Lung (tissue), 11 donors: ENCODE measurements at regions not wholly inside any gene's neighbourhood (a gene's known extent, or its start where the extent isn't known, plus 50 kb on each side); places are given as distances from the start of the nearest gene placed in this dataset.
"Not testable (repeated sequence)": the region's sequence is repeated elsewhere in the genome, so short reads cannot be mapped to it uniquely, and the experiment has no call there.

Experiments used
- ATAC-seq: fragments of 200-7000 bp; cut with Tn5 transposase; one replicate; pipeline ENCODE4 v1.9.1; 2020; ENCODE audit warnings: moderate number of reproducible peaks; ENCODE audit not compliant: insufficient read depth, low FRiP score
- DNase-seq, 3 donors: peaks; one replicate each; pipeline ENCODE4 v3.0.0-alpha.2; 2013 to 2017
- H3K27ac ChIP-seq, 2 donors: one replicate each; pipeline ENCODE4 v1.5.1; 2013; ENCODE audit warnings: mild to moderate bottlenecking in 2 of 2, moderate library complexity in 2 of 2, control low read depth in 1 of 2, inconsistent platforms in 1 of 2, low read depth in 1 of 2, low read length in 1 of 2
- H3K27me3 ChIP-seq, 3 donors: one replicate each; pipeline ENCODE4 v1.5.1; 2013; ENCODE audit warnings: low read length in 2 of 3; ENCODE audit not compliant: control insufficient read depth in 3 of 3, insufficient read depth in 3 of 3
- H3K36me3 ChIP-seq, 4 donors: one replicate each; pipeline ENCODE4 v1.5.1; 2013; ENCODE audit warnings: low read length in 4 of 4, mild to moderate bottlenecking in 1 of 4, moderate library complexity in 1 of 4; ENCODE audit not compliant: control insufficient read depth in 4 of 4, insufficient read depth in 4 of 4
- H3K4me1 ChIP-seq, 5 donors: one replicate each; pipeline ENCODE4 v1.5.1; 2013; ENCODE audit warnings: low read length in 5 of 5, mild to moderate bottlenecking in 2 of 5, moderate library complexity in 1 of 5; ENCODE audit not compliant: control insufficient read depth in 5 of 5, insufficient read depth in 5 of 5
- H3K4me3 ChIP-seq: one replicate; pipeline ENCODE4 v1.5.1; 2013; ENCODE audit warnings: mild to moderate bottlenecking, control low read depth, moderate library complexity
- H3K9ac ChIP-seq, 2 donors: one replicate each; pipeline ENCODE4 v1.5.1; 2013; ENCODE audit warnings: low read length in 2 of 2, control low read depth in 1 of 2; ENCODE audit not compliant: insufficient read depth in 1 of 2
- H3K9me3 ChIP-seq, 4 donors: one replicate each; pipeline ENCODE4 v1.5.1; 2013; ENCODE audit warnings: low read length in 3 of 4, mild to moderate bottlenecking in 1 of 4, moderate library complexity in 1 of 4; ENCODE audit not compliant: control insufficient read depth in 4 of 4, insufficient read depth in 3 of 4
- WGBS, 2 donors: extraction: QIAGEN DNeasy Blood & Tissue Kit; methylation state at CpG; one replicate each; pipeline ENCODE4 v1.1.7; 2013; 5-methylcytosine and 5-hydroxymethylcytosine counted together
- TF ChIP-seq, protein P1 (sequence below): IDR thresholded peaks from 2 replicates; pipeline ENCODE4 v1.5.1; 2012; ENCODE audit warnings: mild to moderate bottlenecking; ENCODE audit errors: control extremely low read depth, extremely low read depth
- donor health status: control.
- donor health status: control.
- donor health status: Bipolar disorder and iron deficiency.
- donor health status: healthy.
- donor health status: DM: yes; HTN: yes; CAD: no.

DNA sequence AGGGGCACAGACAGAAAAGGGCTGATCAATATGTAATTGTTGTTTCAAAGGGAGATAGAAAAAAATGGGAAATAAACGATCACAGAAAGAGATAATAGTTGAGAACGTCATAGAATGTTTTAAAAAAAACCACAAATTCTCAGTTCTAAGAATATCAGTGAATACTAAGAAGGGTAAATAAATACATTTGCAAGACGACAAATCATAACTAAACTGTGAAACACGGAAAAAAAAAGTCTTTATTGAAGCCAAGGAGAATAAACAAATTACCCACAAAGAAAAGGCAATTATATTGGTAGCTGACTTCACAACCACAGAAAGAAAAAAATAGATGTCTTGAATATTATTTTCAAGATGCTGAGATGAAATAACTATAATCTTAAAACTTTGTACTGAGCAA lies 305.2 kb upstream of the STEAP1 start:
- H3K27me3 ChIP-seq = no peaks in the 10 kb centered on the region
- TF ChIP-seq, protein P1, sequence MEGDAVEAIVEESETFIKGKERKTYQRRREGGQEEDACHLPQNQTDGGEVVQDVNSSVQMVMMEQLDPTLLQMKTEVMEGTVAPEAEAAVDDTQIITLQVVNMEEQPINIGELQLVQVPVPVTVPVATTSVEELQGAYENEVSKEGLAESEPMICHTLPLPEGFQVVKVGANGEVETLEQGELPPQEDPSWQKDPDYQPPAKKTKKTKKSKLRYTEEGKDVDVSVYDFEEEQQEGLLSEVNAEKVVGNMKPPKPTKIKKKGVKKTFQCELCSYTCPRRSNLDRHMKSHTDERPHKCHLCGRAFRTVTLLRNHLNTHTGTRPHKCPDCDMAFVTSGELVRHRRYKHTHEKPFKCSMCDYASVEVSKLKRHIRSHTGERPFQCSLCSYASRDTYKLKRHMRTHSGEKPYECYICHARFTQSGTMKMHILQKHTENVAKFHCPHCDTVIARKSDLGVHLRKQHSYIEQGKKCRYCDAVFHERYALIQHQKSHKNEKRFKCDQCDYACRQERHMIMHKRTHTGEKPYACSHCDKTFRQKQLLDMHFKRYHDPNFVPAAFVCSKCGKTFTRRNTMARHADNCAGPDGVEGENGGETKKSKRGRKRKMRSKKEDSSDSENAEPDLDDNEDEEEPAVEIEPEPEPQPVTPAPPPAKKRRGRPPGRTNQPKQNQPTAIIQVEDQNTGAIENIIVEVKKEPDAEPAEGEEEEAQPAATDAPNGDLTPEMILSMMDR = no peak
- no peak overlapping the region for H3K9ac ChIP-seq
- no peak overlapping the region for H3K4me3 ChIP-seq
- H3K9me3 ChIP-seq = no peaks in the 10 kb centered on the region
- no peak overlapping the region for H3K27ac ChIP-seq
- 67 to 82% methylated on average over 4 of the region's 4 CpGs for WGBS, 2 donors
- ATAC-seq (no peak), DNase-seq (no peak)
- H3K36me3 ChIP-seq = no peaks in the 10 kb centered on the region
- no peaks in the 10 kb centered on the region for H3K4me1 ChIP-seq

DNA sequence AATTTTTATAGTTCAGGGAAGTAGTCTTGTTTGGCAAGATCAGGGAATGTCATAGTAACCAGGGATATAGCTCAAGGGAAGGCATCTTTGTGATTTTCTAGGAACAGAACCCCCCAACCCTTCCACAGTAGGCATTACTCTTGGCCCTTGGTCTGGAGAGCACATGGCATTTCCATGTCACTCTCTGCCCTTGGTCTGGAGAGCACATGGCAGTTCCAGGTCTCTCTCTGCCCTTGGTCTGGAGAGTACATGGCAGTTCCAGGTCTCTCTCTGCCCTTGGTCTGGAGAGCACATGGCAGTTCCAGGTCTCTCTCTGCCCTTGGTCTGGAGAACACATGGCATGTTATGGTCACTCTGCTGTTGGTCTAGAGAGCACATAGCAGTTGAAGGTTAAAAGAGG lies 297.2 kb upstream of the STEAP1 start:
- not testable (repeated sequence) for H3K9ac ChIP-seq, H3K4me1 ChIP-seq, H3K27me3 ChIP-seq, H3K27ac ChIP-seq, ATAC-seq, H3K4me3 ChIP-seq, H3K36me3 ChIP-seq, DNase-seq
- peaks cover 0 to 14% (median 10%) of the 10 kb centered on the region in 4 donors for H3K9me3 ChIP-seq

DNA sequence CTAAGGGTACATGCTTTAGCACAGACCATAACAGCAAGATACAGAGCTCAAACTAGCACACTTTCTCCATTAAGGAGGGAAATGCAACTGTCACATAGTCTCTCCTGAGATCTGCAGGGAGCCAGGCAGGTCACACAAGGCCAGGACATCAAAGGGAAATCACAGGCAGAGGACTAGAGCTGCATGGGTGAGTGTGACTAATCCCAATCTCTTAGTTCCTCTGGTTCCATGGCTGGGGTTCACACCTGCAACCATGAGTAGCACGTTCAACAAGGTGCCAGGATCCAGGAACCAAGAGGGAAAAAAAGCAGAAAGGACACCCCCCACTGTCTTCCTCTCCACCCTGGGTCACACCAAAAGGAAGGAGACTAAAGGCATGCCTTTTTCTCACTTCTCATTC lies 296.5 kb upstream of the STEAP1 start:
- H3K27ac ChIP-seq = no peak overlapping the region
- 74 to 89% methylated on average over 1 of the region's 1 CpG for WGBS, 2 donors
- no peak for DNase-seq
- no peak overlapping the region for H3K4me3 ChIP-seq
- TF ChIP-seq, protein P1 = no peak
- H3K4me1 ChIP-seq = no peaks in the 10 kb centered on the region
- peaks cover 0 to 14% (median 10%) of the 10 kb centered on the region in 4 donors for H3K9me3 ChIP-seq
- no peaks in the 10 kb centered on the region for H3K36me3 ChIP-seq
- no peaks in the 10 kb centered on the region for H3K27me3 ChIP-seq
- no peak overlapping the region for H3K9ac ChIP-seq
- ATAC-seq = no peak

DNA sequence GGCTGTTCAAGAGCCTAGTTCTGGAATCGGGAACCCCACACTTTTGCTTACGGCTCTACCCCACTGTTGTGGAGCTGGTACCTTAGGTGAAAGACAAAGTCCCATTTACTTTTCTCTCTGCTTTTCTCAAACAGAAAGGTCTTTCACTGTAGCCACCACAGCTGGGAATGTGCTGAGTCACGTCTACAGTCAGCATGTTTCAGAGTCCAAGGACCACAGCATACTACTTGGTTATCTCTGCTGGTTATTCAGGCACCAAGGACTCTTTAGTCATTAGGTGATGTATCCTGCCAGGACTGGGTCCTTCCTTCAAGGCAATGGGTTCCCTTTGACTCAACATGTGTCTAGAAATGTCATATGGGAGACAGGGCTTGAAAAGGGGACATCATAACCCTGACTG lies 266.8 kb upstream of the STEAP1 start:
- H3K9ac ChIP-seq = no peak overlapping the region
- DNase-seq (no peak), ATAC-seq (no peak)
- no peak overlapping the region for H3K4me3 ChIP-seq
- WGBS, 2 donors = 86 to 87% methylated on average over 3 of the region's 3 CpGs
- H3K36me3 ChIP-seq = no peaks in the 10 kb centered on the region
- no peak overlapping the region for H3K27ac ChIP-seq
- H3K9me3 ChIP-seq = no peaks in the 10 kb centered on the region
- no peaks in the 10 kb centered on the region for H3K4me1 ChIP-seq
- H3K27me3 ChIP-seq = no peaks in the 10 kb centered on the region
- TF ChIP-seq, protein P1 = no peak
